ENCODE measurements at regions not wholly inside any gene's neighbourhood (a gene's known extent, or its start where the extent isn't known, plus 50 kb on each side); places are given as distances from the start of the nearest gene placed in this dataset.

- TF ChIP-seq CTCF (IDR thresholded peaks at IDR 0.05) (no peak), POLR2A (IDR thresholded peaks at IDR 0.05) (no peak)
Measured at GRCh38 chr1:234675006-234675405, 65.0 kb upstream of the IRF2BP2 start.
